ENCODE measurements at regions not wholly inside any gene's neighbourhood (a gene's known extent, or its start where the extent isn't known, plus 50 kb on each side); places are given as distances from the start of the nearest gene placed in this dataset.

GRCh38 chr11:76728778-76729177 is 54.4 kb upstream of the TSKU start:
- no peaks in the 10 kb centered on the region for H3K9me3 ChIP-seq (ENCODE audit: control insufficient read depth, insufficient read depth, low read depth, low read length)
- ChIA-PET CTCF (interaction anchor here (1.2 kb wide), 1 partner anchor 190 kb away, joined by 3 read pairs; no protein-coding TSS in a partner anchor), POLR2A (no interaction called here)
- no peaks in the 10 kb centered on the region for H3K4me1 ChIP-seq (ENCODE audit: control insufficient read depth, insufficient read depth, low read length)
- TF ChIP-seq ZNF394 (tag by site-specific recombination; IDR thresholded peaks at IDR 0.05; ENCODE audit: borderline replicate concordance) = no peak
- no peak for TF ChIP-seq ZSCAN5A (tag by site-specific recombination; IDR thresholded peaks at IDR 0.05)
- no peak for TF ChIP-seq REST (tag by site-specific recombination; IDR thresholded peaks at IDR 0.05)
- TF ChIP-seq ZNF580 (tag by site-specific recombination; IDR thresholded peaks at IDR 0.05) = no peak
- TF ChIP-seq ZNF596 (tag by site-specific recombination; IDR thresholded peaks at IDR 0.05) = no peak
- no peak for TF ChIP-seq ZNF624 (tag by site-specific recombination; IDR thresholded peaks at IDR 0.05)
- no peak for TF ChIP-seq ZNF2 (tag by site-specific recombination; IDR thresholded peaks at IDR 0.05)
- TF ChIP-seq SALL2 (tag by site-specific recombination; IDR thresholded peaks at IDR 0.05; ENCODE audit: borderline replicate concordance) = no peak
- no peak overlapping the region for H3K4me3 ChIP-seq (ENCODE audit: low read depth, low read length)
- H3K27ac ChIP-seq (ENCODE audit: extremely low read depth, low read depth, low read length) = no peak overlapping the region
- no peaks in the 10 kb centered on the region for H3K36me3 ChIP-seq (ENCODE audit: control insufficient read depth in 2 of 2, insufficient read depth in 1 of 2, low read length in 2 of 2)

GRCh38 chr11:76729214-76729613 is 53.9 kb upstream of the TSKU start:
- POLR2A ChIA-PET = no interaction called here
- no peak overlapping the region for H3K4me3 ChIP-seq (ENCODE audit: low read depth, low read length)
- H3K36me3 ChIP-seq (ENCODE audit: control insufficient read depth in 2 of 2, insufficient read depth in 1 of 2, low read length in 2 of 2) = no peaks in the 10 kb centered on the region
- CTCF ChIA-PET = interaction anchor here (0.8 to 1.2 kb wide), 2 partner anchors 30 to 190 kb away, joined by 3 to 4 read pairs; no protein-coding TSS in a partner anchor
- no peak overlapping the region for H3K27ac ChIP-seq (ENCODE audit: extremely low read depth, low read depth, low read length)
- no peaks in the 10 kb centered on the region for H3K9me3 ChIP-seq (ENCODE audit: control insufficient read depth, insufficient read depth, low read depth, low read length)
- H3K4me1 ChIP-seq (ENCODE audit: control insufficient read depth, insufficient read depth, low read length) = no peaks in the 10 kb centered on the region
- TF ChIP-seq ZNF155 (tag by site-specific recombination; IDR thresholded peaks at IDR 0.05) (no peak), ZSCAN23 (tag by site-specific recombination; IDR thresholded peaks at IDR 0.05) (no peak), ZNF785 (tag by site-specific recombination; IDR thresholded peaks at IDR 0.05) (no peak), ZNF560 (tag by site-specific recombination; IDR thresholded peaks at IDR 0.05; ENCODE audit: borderline replicate concordance) (no peak), ZBTB49 (tag by site-specific recombination; IDR thresholded peaks at IDR 0.05; ENCODE audit: low read depth) (no peak), REST (tag by site-specific recombination; IDR thresholded peaks at IDR 0.05) (no peak), ZSCAN18 (tag by site-specific recombination; IDR thresholded peaks at IDR 0.05) (no peak), ZNF18 (tag by site-specific recombination; IDR thresholded peaks at IDR 0.05) (no peak), ZNF585B (tag by site-specific recombination; IDR thresholded peaks at IDR 0.05) (no peak), ZNF660 (tag by site-specific recombination; IDR thresholded peaks at IDR 0.05) (no peak), RBAK (tag by site-specific recombination; IDR thresholded peaks at IDR 0.05) (no peak), KLF1 (tag by site-specific recombination; IDR thresholded peaks at IDR 0.05) (no peak), ZNF76 (tag by site-specific recombination; IDR thresholded peaks at IDR 0.05; ENCODE audit: borderline replicate concordance, low read depth) (no peak)

Measured in HEK293 (cell line).